GM12878 (cell line): ENCODE measurements at regions not wholly inside any gene's neighbourhood (a gene's known extent, or its start where the extent isn't known, plus 50 kb on each side); places are given as distances from the start of the nearest gene placed in this dataset.
A peak's percentile ranks its signal among the peaks of the same experiment; 100 is the strongest.

Experiments used
- ATAC-seq: fragments of 200-7000 bp; cut with Tn5 transposase; 3 replicates; pipeline ENCODE4 v1.9.1; 2020; ENCODE audit warnings: mild to moderate bottlenecking, moderate library complexity
- BruUV-seq: library from RNA; stranded (reverse); fragments of 400-500 nt; replicated peaks from 2 replicates; lab custom pipeline; 2021; lab: Mats Ljungman, UMichigan
- CTCF ChIA-PET: fragments of 300-600 bp; sonication (Branson Sonifier 250); formaldehyde crosslinking; extraction: SDS; loops from one replicate; lab custom pipeline; 2021; ENCODE audit warnings: inconsistent platforms; lab: Yijun Ruan, JAX
- POLR2A ChIA-PET: fragments of 350-600 bp; formaldehyde crosslinking; extraction: SDS; loops from one replicate; lab custom pipeline; 2021; ENCODE audit warnings: inconsistent platforms; lab: Charles Lee
- RAD21 ChIA-PET: fragments of 300-600 bp; sonication (Branson Sonifier 250); formaldehyde crosslinking; loops from one replicate; lab custom pipeline; 2023; ENCODE audit warnings: antibody characterized with exemption; ENCODE audit not compliant: unreplicated experiment; lab: Charles Lee
- SMC1A ChIA-PET: fragments of 300-600 bp; sonication (Branson Sonifier 250); formaldehyde crosslinking; loops from one replicate; lab custom pipeline; 2023; ENCODE audit not compliant: unreplicated experiment, uncharacterized antibody; lab: Charles Lee
- DNase-seq: peaks from one replicate; pipeline ENCODE4 v3.0.0-alpha.2; 2011; ENCODE audit warnings: low read depth, low spot score
- FAIRE-seq: peaks from 3 replicates; lab custom pipeline; 2011; peaks lifted over from hg19 to GRCh38; lab: Jason Lieb, UNC
- H2AFZ ChIP-seq: 2 replicates; pipeline ENCODE4 v1.6.0; 2011; ENCODE audit warnings: low read depth, low read length, control low read depth; ENCODE audit not compliant: control insufficient read depth
- H3K27ac ChIP-seq: 2 replicates; pipeline ENCODE4 v1.5.1; 2011; ENCODE audit warnings: control low read depth; ENCODE audit not compliant: control insufficient read depth, insufficient read depth
- H3K27me3 ChIP-seq, 2 experiments: replicated peaks in 1 of 2; 2 replicates each; pipeline versions ENCODE4 v1.6.0 to v1.6.1; 2011; ENCODE audit warnings: low read length in 1 of 2; ENCODE audit not compliant: control insufficient read depth in 2 of 2, insufficient read depth in 2 of 2
- H3K36me3 ChIP-seq, 2 experiments: 2 replicates each; pipeline ENCODE4 v1.5.1; 2011; ENCODE audit warnings: low read length in 1 of 2; ENCODE audit not compliant: control insufficient read depth in 2 of 2, insufficient read depth in 2 of 2
- H3K4me1 ChIP-seq: 2 replicates; pipeline ENCODE4 v1.6.1; 2011; ENCODE audit warnings: mild to moderate bottlenecking, low read length, moderate library complexity, mixed read lengths; ENCODE audit not compliant: control insufficient read depth, insufficient read depth
- H3K4me2 ChIP-seq: 2 replicates; pipeline ENCODE4 v1.6.0; 2011; ENCODE audit warnings: control low read depth; ENCODE audit not compliant: control insufficient read depth, insufficient read depth
- H3K4me3 ChIP-seq: fragments of 200-600 bp; sonication (generic); 2 replicates; pipeline ENCODE4 v1.5.1; 2016
- H3K79me2 ChIP-seq: 2 replicates; pipeline ENCODE4 v1.6.0; 2011; ENCODE audit warnings: low read length; ENCODE audit not compliant: control insufficient read depth, insufficient read depth
- H3K9ac ChIP-seq: 2 replicates; pipeline ENCODE4 v1.8.0; 2011; ENCODE audit warnings: low read length, control low read depth, mixed read lengths; ENCODE audit not compliant: control insufficient read depth, insufficient read depth
- H3K9me3 ChIP-seq: replicated peaks from 3 replicates; pipeline ENCODE4 v1.5.1; 2011; ENCODE audit warnings: mild to moderate bottlenecking, low read length; ENCODE audit not compliant: control insufficient read depth, insufficient read depth
- H4K20me1 ChIP-seq: 2 replicates; pipeline ENCODE4 v1.6.0; 2011; ENCODE audit not compliant: control insufficient read depth, insufficient read depth
- BACH1 ChIP-seq: fragments of 450-650 bp; IDR thresholded peaks from 2 replicates; pipeline ENCODE4 v1.6.1; 2017; ENCODE audit warnings: mild to moderate bottlenecking, borderline replicate concordance
- CTCF ChIP-seq, 3 experiments: IDR thresholded peaks in 2 of 3; conservative IDR thresholded peaks in 1 of 3; 2 replicates each; pipeline ENCODE4 v1.5.1; 2011; ENCODE audit warnings: low read depth in 3 of 3, low read length in 3 of 3, mild to moderate bottlenecking in 3 of 3, control low read depth in 2 of 3, moderate library complexity in 2 of 3, inconsistent platforms in 1 of 3, mixed read lengths in 1 of 3; ENCODE audit not compliant: control insufficient read depth in 2 of 3, insufficient read depth in 1 of 3; ENCODE audit errors: extremely low read depth in 1 of 3
- HDAC6 ChIP-seq: fragments of 200-600 bp; sonication (generic); IDR thresholded peaks from one replicate; pipeline ENCODE4 v1.8.0; 2017; ENCODE audit warnings: antibody characterized with exemption; ENCODE audit not compliant: unreplicated experiment
- NR2C2 ChIP-seq: IDR thresholded peaks from 2 replicates; pipeline ENCODE4 v1.6.1; 2011; ENCODE audit warnings: borderline replicate concordance, low read depth; ENCODE audit not compliant: control insufficient read depth, insufficient read length
- NR2F1 ChIP-seq: fragments of 450-650 bp; conservative IDR thresholded peaks from 2 replicates; pipeline ENCODE4 v1.6.1; 2017; ENCODE audit warnings: mild to moderate bottlenecking
- SP1 ChIP-seq: IDR thresholded peaks from one replicate; pipeline ENCODE4 v1.6.1; 2011; ENCODE audit warnings: low read depth, low read length
- TARDBP ChIP-seq: IDR thresholded peaks from 2 replicates; pipeline ENCODE4 v1.6.1; 2016; ENCODE audit warnings: borderline replicate concordance
- TBL1XR1 ChIP-seq: IDR thresholded peaks from 2 replicates; pipeline ENCODE4 v1.6.1; 2012; ENCODE audit warnings: low read depth, low read length, improper control_type of control experiment
- YY1 ChIP-seq: IDR thresholded peaks from 2 replicates; pipeline ENCODE4 v1.6.1; 2011; ENCODE audit warnings: low read depth, mild to moderate bottlenecking, low read length
- ZNF24 ChIP-seq: fragments of 450-650 bp; IDR thresholded peaks from 2 replicates; pipeline ENCODE4 v1.6.1; 2017; ENCODE audit warnings: antibody characterized with exemption, mild to moderate bottlenecking
- WGBS: methylation state at CpG from one replicate; pipeline ENCODE4 v1.1.6; 2016; ENCODE audit warnings: low lambda C conversion rate; ENCODE audit not compliant: insufficient replicate concordance, insufficient coverage; ENCODE audit errors: missing lambda C conversion rate; 5-methylcytosine and 5-hydroxymethylcytosine counted together
- in situ Hi-C: fragments of 300-500 bp; cut with MboI; formaldehyde crosslinking; loops from 9 replicates; pipeline ENCODE4 v1.14.3; 2018; ENCODE audit warnings: mixed read lengths
- intact Hi-C: fragments of 100-400 bp; cut with micrococcal nuclease; formaldehyde crosslinking; loops from one replicate; pipeline ENCODE4 v1.14.2; 2022; ENCODE audit not compliant: unreplicated experiment
- TF ChIP-seq, protein P1 (sequence below): fragments of 450-650 bp; IDR thresholded peaks from 2 replicates; pipeline ENCODE4 v1.6.1; 2017; ENCODE audit warnings: antibody characterized with exemption, mild to moderate bottlenecking, moderate library complexity
- TF ChIP-seq, protein P2 (sequence below): fragments of 450-650 bp; IDR thresholded peaks from 2 replicates; pipeline ENCODE4 v1.6.1; 2016; ENCODE audit warnings: mild to moderate bottlenecking

- no peak for ATAC-seq
- FAIRE-seq = no peak
- TF ChIP-seq CTCF (IDR thresholded peaks at IDR 0.05 in 2 of 3, conservative IDR thresholded peaks at IDR 0.05 in 1 of 3; ENCODE audit: control insufficient read depth in 2 of 3, extremely low read depth in 1 of 3, insufficient read depth in 1 of 3, low read depth in 3 of 3, low read length in 3 of 3) = 0 out of 6 replicates have a peak, but pooled peaks of 1 of the 3 experiments have one; percentile 4
- TF ChIP-seq BACH1 = no peak
- H3K27me3 ChIP-seq = no peaks in the 10 kb centered on the region
- H3K9ac ChIP-seq = no peak overlapping the region
- BruUV-seq = no TSS peak
- no peak overlapping the region for H3K27ac ChIP-seq
- DNase-seq = no peak
- no peak overlapping the region for H3K4me3 ChIP-seq
- in situ Hi-C loops (no loop called here), intact Hi-C loops (no loop called here)
- ChIA-PET RAD21 (interaction anchor here (1.0 to 1.2 kb wide), 2 partner anchors 277 to 380 kb away, joined by 3 read pairs; no protein-coding TSS in a partner anchor), CTCF (interaction anchor here (1.3 to 1.6 kb wide), 2 partner anchors 222 to 510 kb away, joined by 3 read pairs; no protein-coding TSS in a partner anchor), SMC1A (no interaction called here), POLR2A (no interaction called here)
- H3K4me1 ChIP-seq = no peaks in the 10 kb centered on the region
- H3K36me3 ChIP-seq = no peaks in the 10 kb centered on the region
- no peaks in the 10 kb centered on the region for H4K20me1 ChIP-seq
- H3K79me2 ChIP-seq = no peaks in the 10 kb centered on the region
- H3K4me2 ChIP-seq = no peak overlapping the region
- 39% methylated on average over 4 of the region's 4 CpGs for WGBS
- H2AFZ ChIP-seq = no peak overlapping the region
- H3K9me3 ChIP-seq = no peaks in the 10 kb centered on the region
These were observed 140.5 kb downstream of the TLE3 start for GRCh38 chr15:69957175-69957574.

- intact Hi-C loops (no loop called here), in situ Hi-C loops (no loop called here)
- BruUV-seq = no TSS peak
- no peak for DNase-seq
- RAD21 ChIA-PET = interaction anchor here (0.5 kb wide), 1 partner anchor 367 kb away, joined by 3 read pairs; no protein-coding TSS in a partner anchor
- WGBS = 11% methylated on average over 3 of the region's 3 CpGs
- H3K4me2 ChIP-seq = no peak overlapping the region
- no peaks in the 10 kb centered on the region for H3K36me3 ChIP-seq
- no peak overlapping the region for H3K9ac ChIP-seq
- H3K9me3 ChIP-seq = no peaks in the 10 kb centered on the region
- H3K27me3 ChIP-seq = no peaks in the 10 kb centered on the region
- POLR2A ChIA-PET = no interaction called here
- H3K4me3 ChIP-seq = no peak overlapping the region
- no peak overlapping the region for H2AFZ ChIP-seq
- no peaks in the 10 kb centered on the region for H3K79me2 ChIP-seq
- H3K27ac ChIP-seq = no peak overlapping the region
- ATAC-seq = no peak
- SMC1A ChIA-PET = no interaction called here
- no peaks in the 10 kb centered on the region for H3K4me1 ChIP-seq
- FAIRE-seq = no peak
- CTCF ChIA-PET = interaction anchor here (0.6 kb wide), 1 partner anchor 530 kb away, joined by 3 read pairs; no protein-coding TSS in a partner anchor
- H4K20me1 ChIP-seq = no peaks in the 10 kb centered on the region
- TF ChIP-seq, protein P1, sequence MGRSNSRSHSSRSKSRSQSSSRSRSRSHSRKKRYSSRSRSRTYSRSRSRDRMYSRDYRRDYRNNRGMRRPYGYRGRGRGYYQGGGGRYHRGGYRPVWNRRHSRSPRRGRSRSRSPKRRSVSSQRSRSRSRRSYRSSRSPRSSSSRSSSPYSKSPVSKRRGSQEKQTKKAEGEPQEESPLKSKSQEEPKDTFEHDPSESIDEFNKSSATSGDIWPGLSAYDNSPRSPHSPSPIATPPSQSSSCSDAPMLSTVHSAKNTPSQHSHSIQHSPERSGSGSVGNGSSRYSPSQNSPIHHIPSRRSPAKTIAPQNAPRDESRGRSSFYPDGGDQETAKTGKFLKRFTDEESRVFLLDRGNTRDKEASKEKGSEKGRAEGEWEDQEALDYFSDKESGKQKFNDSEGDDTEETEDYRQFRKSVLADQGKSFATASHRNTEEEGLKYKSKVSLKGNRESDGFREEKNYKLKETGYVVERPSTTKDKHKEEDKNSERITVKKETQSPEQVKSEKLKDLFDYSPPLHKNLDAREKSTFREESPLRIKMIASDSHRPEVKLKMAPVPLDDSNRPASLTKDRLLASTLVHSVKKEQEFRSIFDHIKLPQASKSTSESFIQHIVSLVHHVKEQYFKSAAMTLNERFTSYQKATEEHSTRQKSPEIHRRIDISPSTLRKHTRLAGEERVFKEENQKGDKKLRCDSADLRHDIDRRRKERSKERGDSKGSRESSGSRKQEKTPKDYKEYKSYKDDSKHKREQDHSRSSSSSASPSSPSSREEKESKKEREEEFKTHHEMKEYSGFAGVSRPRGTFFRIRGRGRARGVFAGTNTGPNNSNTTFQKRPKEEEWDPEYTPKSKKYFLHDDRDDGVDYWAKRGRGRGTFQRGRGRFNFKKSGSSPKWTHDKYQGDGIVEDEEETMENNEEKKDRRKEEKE = no peak
- TF ChIP-seq YY1 (0 out of 2 replicates have a peak, but pooled peaks have one; percentile 12), ZNF24 (no peak), NR2C2 (no peak), HDAC6 (no peak), TBL1XR1 (no peak), SP1 (no peak), NR2F1 (no peak), TARDBP (no peak)
- TF ChIP-seq, protein P2, sequence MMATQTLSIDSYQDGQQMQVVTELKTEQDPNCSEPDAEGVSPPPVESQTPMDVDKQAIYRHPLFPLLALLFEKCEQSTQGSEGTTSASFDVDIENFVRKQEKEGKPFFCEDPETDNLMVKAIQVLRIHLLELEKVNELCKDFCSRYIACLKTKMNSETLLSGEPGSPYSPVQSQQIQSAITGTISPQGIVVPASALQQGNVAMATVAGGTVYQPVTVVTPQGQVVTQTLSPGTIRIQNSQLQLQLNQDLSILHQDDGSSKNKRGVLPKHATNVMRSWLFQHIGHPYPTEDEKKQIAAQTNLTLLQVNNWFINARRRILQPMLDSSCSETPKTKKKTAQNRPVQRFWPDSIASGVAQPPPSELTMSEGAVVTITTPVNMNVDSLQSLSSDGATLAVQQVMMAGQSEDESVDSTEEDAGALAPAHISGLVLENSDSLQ = no peak
These were observed 139.1 kb downstream of the TLE3 start for GRCh38 chr15:69958496-69959084.
